ENCODE measurements at regions not wholly inside any gene's neighbourhood (a gene's known extent, or its start where the extent isn't known, plus 50 kb on each side); places are given as distances from the start of the nearest gene placed in this dataset.

DNA sequence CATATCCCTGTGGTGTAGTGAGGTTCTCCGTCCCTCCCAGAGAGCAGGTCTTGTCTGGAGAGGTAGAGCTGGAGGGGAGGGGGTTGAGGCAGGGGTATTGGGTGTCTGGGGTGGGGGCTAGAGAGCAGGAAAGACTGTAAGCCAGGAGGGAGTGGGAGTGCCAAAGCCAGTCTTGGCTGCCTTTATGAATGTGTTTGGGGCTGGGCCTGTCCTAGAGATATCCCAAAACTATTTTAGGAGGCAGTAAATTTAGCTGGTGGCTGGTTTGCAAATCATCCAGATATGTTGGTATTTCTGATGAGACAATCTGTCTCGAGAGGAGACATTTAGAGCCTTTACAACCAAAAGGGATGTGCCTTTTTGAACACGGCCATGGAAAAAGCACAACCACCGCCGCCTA lies 166.6 kb downstream of the TLE3 start:
- DNase-seq = no peak

DNA sequence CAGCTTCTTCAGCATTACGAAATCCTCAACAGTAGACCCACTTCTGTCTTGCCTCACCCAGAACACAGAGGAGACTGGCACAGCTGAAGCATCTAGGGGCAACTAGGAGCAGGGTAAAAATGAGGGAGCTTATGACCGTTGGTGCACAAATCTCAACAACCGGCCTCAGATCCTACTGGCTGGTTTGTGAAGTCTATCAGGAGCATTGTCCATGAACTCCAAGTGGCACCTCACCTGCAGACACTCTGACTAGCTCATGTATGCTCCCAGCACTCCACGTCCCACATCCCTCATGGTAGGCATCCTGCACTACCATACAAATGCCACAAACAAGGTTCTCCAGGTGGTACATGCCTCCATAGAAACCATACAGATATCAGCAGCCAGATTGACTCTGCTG lies 163.1 kb downstream of the TLE3 start:
- no peak for DNase-seq

DNA sequence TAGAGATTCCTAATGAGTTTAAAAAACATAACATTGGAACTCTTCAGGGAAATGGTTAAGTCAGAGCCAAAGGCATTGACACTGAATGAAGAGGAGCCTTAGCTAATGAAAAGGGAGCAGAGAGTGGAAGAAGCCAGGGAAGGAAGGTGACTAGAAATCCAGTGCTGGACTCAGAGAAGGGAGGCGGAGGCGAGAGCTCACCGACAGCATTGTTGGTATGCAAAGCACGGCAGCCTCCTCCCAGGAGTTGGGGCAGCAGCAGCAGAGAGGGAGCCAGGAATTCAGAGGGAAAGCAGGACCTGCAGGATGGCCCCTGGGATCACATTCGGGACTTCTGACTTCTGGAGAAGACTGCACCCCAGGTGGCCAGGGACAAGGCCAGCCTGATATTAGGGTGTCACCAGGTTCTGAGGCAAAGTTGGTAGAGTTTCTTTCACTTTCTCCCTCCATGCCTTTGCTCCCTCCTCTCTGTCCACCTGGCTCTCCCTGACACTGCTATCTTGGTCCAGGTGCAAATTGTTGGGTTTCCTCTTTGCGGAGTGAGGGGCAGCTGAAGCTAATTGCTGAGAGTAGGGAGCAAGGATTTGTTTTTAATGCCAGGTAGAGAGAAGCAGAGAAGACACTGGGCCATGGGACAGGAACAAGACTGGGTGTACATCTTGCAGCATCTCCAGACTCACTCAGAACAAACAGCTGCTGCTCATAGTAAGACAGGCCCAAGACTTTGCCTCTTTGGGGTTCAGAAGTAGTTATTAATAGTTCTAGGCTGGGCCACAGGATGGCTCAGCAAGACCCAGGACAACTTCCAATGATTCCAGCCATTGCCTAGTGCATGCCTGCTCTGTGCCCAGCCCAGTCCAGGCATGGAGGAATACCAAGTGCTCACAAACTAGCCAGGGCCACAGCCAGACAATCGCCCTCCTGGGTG lies 157.9 kb downstream of the TLE3 start:
- no peak for DNase-seq

DNA sequence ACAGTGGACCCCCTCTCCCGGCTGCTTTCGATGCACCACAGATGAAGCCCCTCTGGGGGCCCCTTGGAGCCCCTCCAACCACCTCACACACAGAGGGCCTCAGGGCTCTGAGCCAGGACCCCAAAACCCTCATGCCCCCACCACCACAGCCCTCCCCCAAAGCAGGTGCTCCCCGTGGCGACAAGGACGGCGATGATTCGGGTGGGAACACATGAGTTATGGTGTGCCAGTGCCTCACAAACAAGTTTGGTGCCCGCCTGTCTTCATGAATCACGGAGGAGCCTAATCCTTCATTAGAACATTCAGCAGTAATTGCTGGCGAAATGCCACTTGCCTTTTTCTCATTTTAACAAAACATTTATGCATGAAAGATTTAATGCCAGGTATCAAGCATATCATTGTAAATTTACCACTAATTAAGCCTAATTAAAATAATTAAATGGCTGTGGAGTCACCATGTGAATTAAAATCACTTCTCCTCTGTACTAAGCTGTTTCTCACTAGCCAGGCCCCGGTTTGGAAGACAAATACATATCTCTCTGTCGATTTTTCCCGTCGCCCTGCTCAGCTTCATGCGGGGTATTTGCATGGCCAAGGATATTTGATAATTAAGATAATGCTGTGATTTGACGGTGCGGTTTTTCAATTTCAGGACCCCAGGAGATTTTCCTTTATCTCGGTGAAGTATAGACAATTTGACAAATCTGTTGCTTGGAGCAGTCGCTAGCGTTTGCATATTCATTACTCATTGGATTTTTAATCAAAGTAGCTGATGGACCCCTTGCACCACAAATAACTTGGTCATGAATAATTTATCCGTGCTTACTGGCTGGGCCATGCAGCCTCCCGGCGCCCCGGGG lies 157.0 kb downstream of the TLE3 start:
- DNase-seq = no peak

DNA sequence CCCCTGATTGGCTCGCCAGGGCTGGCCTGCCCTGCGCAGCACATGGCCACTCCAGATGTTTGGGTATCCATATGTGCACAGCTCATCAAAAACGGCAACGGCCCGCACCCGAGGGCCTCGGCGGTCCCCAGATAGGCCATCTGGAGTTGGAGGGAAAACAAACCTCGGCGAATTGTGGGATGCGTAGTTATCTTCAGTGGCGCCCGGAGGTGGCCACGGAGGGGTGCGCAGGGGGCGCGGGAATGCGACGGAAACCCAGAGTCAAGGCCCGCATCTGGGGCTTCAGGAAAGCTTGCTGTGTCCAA lies 156.5 kb downstream of the TLE3 start:
- DNase-seq = no peak

DNA sequence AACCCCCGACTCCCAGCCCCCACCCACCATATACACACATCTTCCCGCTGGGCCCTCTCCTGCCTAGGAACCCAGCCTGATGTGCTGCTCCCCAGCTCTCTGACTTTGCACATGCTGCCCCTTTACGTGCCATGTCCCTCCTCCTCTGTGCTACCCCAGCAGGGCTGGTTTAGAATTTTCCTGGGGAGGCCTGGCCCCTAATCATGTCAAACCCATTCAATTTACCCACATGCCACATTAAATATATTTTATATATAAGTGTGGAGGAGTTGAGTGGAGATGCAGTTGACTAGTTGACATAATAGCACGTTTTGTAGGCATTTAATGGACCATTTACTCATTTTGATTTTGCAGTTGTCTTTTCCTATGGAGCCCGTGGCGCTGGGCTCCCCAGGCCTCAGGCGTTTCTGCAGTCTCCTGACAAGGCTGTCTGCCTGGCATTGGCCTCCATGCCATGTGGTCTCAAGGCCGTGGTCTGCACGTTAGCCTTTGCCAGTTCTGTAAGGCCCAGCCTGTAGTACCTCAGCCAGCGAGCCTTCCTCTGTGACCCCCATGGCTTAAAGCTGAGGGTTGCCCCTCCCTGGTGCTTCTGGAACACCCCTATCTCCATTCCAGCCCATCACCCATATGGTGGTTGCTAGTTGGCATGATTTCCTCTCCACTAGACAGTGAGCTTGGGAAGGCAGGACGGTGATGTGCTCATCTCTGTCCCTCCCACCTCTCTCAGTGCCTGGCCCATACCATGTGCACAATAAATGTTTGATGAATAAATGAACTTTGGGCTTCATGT lies 155.8 kb downstream of the TLE3 start:
- DNase-seq = no peak

DNA sequence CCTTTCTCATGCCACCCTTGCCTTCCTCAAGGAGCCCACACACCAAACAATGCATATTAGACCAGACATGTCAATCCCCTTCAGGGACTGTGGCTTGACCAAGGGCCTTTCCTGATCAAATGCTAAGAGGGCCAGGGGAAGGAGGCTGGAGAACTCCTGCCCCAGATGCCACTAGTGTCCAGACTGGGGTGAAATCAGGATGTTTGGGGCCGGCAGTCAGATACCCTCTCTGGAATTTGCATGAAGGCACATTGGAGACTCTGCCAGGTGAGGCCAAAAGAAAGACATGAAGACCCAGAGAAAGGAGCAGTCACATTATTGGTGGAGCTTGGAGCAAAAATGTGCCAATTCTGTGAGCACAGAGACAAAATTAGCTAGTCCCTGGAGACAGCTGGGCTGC lies 154.1 kb downstream of the TLE3 start:
- DNase-seq = no peak

DNA sequence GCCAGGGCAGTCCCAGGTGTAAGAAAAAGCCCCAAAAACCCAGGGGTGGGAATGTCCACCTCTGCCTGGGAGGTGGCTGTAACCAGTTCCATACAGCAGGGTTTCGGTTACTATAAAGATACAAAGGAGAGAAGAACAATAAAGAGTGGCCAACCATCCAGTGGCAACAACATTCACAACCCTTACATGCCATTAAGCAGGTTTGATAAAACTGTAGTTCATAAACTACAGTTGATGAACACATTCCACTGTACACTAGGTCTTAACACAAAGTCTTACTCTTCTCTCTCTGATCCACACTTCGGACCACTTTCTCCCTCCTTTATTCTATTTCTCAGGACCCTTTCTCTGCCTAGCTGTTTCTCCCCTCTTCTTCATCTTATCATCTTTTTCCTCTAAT lies 152.0 kb downstream of the TLE3 start:
- no peak for DNase-seq

DNA sequence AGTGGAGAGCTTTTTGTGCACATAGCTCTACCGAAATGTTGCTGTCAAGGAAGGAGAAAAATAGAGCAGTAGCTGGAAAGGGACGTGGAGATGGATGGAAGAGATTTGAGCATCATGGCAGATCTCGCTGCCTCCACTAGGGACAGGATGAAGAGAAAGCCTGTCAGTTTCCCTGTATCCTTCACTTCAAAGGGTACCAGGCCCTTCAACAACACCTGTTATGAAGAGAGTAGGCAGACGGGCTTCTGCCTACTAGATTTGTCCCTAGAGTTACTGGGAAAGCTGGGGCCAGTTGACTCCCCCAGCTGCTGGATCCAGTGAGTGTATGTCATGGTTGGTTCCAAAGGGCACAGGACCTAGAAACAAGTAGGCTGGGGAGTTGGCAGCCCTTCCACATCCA lies 150.8 kb downstream of the TLE3 start:
- no peak for DNase-seq

DNA sequence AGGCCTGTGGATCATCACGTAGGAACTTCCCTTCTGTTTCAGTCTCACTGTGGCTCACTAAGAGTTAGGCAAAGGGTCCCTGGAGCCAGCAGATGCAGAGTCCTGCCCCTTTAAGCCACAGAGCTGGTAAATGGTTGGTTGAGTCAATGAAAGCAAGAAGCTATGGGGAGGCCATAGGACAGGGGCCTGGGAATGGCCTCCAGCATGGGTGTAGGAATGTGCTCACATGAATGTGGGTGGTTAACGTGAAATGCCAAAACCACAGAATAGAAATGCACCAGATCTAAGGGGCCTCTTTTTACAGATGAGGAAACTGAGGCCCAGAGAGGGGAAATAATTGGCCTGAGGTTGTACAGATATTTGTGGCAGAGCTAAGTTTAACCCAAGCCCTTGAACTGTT lies 150.3 kb downstream of the TLE3 start:
- no peak for DNase-seq

DNA sequence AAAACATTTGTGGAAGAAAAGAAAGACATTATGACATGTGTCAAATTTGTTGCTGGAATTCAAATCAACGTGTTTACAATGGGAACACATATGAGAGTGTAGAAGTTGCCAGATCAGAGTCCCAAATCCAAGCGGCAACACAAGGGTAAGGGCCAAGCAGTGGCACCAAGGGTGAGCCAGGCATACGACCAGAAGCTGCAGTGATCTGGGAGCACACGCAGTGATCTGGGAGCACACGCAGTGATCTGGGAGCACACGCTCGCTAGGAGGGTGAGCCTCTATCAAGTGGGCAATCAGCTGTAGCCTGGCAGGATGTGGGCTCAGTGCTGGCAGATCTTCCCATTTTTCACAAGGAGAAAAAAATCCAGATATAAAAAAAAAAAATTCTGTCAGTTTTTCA lies 148.2 kb downstream of the TLE3 start:
- DNase-seq = no peak

DNA sequence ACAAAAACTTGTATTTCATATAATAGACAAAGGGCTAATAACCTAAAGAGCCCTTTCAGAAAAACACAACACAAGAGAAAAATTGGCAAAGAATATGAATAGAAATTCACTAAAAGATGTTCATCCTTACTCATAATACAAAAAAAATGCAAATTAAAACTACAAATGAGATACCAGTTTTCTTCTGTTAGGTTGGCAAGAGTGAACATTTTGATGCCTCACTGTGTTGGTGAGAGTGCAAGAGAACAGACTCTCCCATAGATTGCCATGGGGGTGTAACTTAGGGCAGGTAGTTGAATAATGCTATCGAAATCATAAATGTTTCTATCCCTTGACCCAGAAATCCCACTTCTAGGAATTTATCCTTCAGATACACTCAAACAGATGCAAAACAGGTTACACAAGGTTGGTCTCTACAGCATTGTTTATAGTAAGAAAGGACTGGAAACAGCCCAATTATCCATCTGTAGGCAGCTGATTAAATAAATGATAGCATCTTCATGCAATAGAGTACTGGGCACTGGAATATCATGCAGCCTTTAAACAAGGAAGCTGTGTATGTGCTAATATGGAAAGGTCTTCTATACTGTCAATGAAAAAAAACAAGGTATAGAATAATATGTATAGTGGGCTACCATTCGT lies 146.3 kb downstream of the TLE3 start:
- DNase-seq = no peak

DNA sequence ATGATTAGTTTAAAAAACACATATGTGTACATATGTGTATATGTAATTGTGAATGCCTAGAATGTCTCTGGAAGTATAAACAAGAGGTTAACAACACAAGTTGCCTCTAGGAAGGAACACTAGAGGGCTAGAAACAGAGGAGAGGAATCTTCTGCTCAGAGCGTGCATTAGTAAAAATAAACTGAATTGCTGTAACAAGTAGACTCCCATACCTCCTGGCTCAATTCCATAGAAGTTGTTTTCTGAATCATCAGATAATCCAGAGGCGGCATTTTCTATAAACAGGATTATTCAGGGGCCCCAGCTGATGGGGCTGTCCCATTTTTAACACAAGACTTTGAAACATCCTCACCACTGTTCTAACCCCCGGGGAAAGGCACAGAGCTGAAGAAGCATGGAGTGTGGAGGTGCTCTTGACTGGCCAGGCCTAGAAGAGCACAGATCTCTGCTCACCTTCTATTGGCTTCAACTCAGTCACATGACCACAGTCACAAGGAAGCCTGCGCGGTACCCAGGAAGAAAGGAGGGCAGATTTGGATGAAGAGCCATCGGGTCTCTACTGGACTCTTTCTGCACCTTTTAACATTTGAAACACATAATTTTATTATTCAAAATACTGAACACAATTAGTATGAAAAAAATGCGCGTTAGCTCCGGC lies 145.7 kb downstream of the TLE3 start:
- no peak for DNase-seq

DNA sequence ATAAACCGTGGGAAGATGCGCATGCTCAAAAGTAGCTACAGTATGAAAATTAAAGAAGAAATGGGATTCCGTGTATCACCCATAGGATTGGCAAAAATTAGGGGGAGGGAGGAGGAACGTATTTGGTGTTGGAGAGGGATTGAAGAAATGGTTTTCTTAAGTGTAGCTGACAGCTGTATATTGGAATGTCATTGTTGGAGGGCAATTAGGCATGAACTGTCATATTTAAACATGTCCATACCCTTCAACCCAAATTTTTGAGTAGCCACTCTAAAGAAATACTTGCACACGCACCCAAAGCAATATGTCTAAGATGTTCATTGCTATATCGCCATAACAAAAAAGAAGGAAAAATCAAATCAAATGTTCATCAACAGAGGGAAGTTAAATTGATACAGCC lies 144.7 kb downstream of the TLE3 start:
- DNase-seq = no peak

DNA sequence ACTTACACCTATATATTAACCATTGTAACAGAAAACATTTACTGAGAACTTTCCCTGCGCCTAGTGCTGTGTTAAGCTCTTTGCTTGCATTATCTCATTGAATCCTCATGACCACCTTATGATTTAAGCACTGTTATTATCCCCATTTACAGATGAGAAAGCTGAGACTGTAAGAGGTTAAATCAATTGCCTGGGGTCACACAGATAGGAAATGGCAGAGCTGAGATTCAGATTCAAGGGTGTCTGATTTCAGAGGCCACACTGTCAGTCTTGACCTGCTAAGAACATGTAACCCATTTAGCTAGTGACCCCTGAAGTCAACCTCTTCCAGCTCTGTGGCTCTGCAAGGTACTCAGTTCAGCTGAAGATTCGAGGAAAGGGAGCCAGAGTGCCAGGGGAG lies 143.9 kb downstream of the TLE3 start:
- no peak for DNase-seq

DNA sequence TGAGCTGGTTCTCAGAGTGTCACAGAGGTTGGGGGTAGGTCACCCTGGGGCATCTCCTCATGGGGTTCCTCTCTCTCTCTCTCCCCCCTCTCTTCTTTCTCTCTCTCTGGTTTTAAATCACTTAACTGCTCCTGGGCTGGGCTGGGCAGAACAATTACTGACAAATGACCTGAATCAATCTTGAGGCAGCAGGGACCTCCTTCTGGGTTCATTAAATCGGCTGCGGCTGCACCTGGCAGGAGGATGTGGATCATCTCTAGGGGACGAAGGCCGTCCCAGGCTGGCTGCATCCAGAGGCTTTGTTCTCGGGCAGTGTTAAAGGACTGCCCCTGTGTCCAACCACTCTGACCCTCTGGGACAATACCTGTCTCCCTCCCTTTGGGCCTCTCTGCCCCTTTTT lies 143.1 kb downstream of the TLE3 start:
- DNase-seq = no peak

DNA sequence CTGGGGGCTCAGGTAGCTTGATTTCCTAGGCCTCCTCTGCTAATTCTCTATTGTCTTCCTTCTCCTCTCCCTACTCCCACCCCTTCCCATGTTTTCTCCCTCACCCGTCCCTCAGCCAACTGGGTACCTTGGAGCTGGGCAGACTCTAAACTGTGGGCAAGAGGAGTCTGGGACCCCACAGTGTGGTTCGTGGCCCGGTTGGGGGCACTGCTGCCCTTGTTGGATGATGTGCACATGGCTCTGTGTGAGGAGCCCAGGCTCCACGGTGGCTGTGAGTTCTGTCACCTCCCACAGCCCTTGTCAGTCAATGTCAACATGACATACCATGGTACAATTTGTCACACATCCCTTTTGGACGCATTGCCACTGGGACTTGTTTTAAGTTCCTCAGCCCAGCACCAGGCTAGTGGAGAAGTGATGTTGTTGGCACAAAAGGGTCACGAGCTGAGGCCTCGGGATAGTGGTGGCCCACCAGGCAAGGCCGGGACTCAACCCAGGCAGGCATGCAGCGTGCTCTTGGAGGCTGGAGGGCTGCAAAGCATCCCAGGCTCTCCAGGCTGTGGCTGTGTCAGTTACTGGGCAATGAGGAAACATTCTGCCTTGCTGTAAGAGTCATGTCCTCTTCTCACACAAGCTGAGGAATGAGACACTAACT lies 142.3 kb downstream of the TLE3 start:
- no peak for DNase-seq

DNA sequence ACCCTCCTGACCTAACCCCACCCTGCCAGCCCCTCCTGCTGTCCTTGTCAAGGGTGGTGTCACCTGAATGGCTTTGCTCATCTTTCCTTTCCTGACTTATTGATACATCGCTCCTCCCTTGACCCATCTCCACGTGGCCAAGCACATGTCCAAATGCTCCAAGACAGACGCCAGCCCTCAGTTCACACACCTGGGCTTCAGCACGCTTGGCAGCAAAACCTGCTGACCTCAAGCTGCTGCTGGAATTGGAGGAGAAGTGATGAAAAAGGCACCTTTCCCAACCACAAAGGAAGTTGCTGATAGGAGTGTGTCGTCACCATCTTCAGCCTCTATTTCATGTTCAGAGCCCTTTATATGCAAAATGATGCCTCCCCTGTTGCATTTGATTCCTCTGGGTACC lies 141.3 kb downstream of the TLE3 start:
- DNase-seq = no peak

DNA sequence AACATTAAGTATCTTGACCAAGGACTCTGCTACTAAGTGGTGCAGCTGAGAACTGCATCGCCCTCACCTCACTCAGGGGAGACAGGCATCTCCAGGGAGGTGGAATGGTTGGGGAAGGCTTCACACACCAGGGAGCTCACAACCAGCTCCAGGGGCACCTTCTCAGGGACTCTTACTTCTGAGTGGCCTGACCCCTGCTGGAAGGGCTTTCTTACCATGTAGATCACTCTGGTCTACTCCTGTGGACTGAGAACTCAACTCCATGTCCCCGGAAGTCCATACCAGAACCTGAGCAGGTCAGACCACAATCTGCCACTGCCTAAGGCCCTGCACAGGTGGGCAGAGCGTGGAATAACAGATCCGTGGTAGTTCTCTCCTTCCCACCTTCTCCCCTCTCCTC lies 140.5 kb downstream of the TLE3 start:
- DNase-seq = no peak

DNA sequence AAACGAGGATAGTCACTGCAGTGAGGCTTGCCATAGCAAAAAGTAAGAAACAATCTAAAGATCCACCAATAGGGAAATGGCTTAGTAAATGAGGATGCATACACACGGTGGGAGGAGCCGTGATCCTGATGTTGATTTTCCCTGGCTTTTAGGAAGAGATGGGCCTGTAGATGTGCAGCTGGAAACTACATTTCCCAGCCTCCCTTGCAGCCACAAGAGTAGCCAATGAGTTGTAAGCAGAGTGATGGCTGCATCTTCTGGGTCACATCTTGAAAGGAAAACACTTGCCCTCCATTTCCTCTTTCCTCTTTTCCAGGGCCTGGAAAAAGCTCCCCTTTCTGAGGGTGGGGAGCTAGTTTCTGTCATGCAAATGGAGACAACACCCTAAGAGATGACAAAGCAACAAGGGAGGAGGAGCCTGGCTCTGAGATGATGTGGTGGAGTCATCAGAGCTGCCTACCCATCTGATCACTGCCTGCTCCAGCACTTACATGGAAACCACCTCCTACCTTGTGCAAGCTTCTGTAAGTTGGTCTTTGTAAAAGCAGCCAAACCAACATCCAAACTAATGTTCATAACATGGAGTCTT lies 139.1 kb downstream of the TLE3 start:
- no peak for DNase-seq

DNA sequence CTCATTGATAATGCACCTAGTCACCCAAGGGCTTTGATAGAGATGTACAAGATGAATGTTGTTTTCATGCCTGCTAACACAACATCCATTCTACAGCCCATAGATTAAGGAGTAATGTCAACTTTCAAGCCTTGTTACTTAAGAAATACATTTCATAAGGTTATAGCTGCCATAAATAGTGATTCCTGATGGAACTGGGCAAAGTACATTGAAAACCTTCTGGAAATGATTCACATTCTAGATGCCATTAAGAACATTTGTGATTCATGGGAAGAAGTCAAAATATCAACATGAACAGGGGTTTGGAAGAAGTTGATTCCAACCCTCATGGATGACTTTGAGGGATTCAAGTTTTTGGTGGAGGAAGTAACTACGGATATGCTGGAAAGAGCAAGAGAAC lies 135.2 kb downstream of the TLE3 start:
- no peak for DNase-seq

DNA sequence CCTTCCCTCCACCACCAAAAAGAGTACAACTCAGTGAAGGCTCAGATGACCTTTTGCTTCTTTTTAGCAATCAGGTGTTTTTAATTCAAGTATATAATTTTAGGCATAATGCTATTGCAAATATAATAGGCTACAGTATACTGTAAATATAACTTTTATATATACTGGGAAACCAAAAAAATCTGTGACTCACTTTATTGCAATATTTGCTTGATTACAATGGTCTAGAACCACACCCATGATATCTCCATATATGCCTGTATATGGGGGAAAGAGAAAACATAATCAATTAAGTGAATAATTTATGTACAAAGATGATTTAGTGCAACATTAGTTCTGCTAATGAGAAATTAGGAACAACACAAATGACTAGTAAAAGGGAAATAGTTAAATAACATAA lies 134.3 kb downstream of the TLE3 start:
- DNase-seq = no peak
